H1 (cell line): ENCODE measurements at regions not wholly inside any gene's neighbourhood (a gene's known extent, or its start where the extent isn't known, plus 50 kb on each side); places are given as distances from the start of the nearest gene placed in this dataset.

Experiments used
- CTCF ChIA-PET: fragments of 300-600 bp; sonication (Branson Sonifier 250); formaldehyde crosslinking; loops from one replicate; lab custom pipeline; 2021; ENCODE audit not compliant: partially characterized antibody; lab: Charles Lee
- POLR2A ChIA-PET: fragments of 300-600 bp; sonication (Branson Sonifier 250); formaldehyde crosslinking; loops from one replicate; lab custom pipeline; 2021; ENCODE audit warnings: inconsistent platforms; ENCODE audit not compliant: partially characterized antibody; lab: Charles Lee
- DNase-seq, 2 experiments: peaks; one replicate each; pipeline versions ENCODE4 v3.0.0 to v3.0.0-alpha.2; 2010 to 2022; ENCODE audit warnings: low spot score in 2 of 2, low read depth in 1 of 2, mixed read lengths in 1 of 2
- FAIRE-seq: peaks from 2 replicates; lab custom pipeline; 2011; peaks lifted over from hg19 to GRCh38; lab: Jason Lieb, UNC
- H2AFZ ChIP-seq: 2 replicates; pipeline ENCODE4 v1.8.1; 2012; ENCODE audit warnings: low read length, inconsistent platforms
- H2AK5ac ChIP-seq: 2 replicates; pipeline ENCODE4 v1.6.1; 2013; ENCODE audit warnings: low read depth, low read length
- H2BK120ac ChIP-seq: replicated peaks from 2 replicates; pipeline ENCODE3; 2013; ENCODE audit warnings: low read depth, low read length, inconsistent platforms
- H2BK12ac ChIP-seq: 2 replicates; pipeline ENCODE4 v1.6.1; 2013; ENCODE audit warnings: low read depth, low read length
- H2BK15ac ChIP-seq: 2 replicates; pipeline ENCODE4 v1.6.1; 2013; ENCODE audit warnings: low read length
- H2BK20ac ChIP-seq: 2 replicates; pipeline ENCODE4 v1.6.1; 2013; ENCODE audit warnings: low read length
- H2BK5ac ChIP-seq: 2 replicates; pipeline ENCODE4 v1.6.1; 2013; ENCODE audit warnings: low read depth, low read length
- H3K14ac ChIP-seq: 2 replicates; pipeline ENCODE4 v1.6.1; 2013; ENCODE audit warnings: inconsistent platforms; ENCODE audit not compliant: insufficient read length
- H3K18ac ChIP-seq: 2 replicates; pipeline ENCODE4 v1.6.1; 2013; ENCODE audit warnings: low read length; ENCODE audit errors: extremely low read depth
- H3K23ac ChIP-seq: 2 replicates; pipeline ENCODE4 v1.6.1; 2013; ENCODE audit warnings: inconsistent platforms; ENCODE audit not compliant: insufficient read length
- H3K23me2 ChIP-seq: 2 replicates; pipeline ENCODE4 v1.6.1; 2013; ENCODE audit warnings: low read depth, low read length
- H3K27ac ChIP-seq: 2 replicates; pipeline ENCODE4 v1.6.1; 2011; ENCODE audit warnings: low read depth, low read length, inconsistent platforms
- H3K27me3 ChIP-seq, 4 experiments: replicated peaks in 1 of 4; 1 replicate in 1 of 4; 2 replicates in 3 of 4; pipeline versions ENCODE4 v1.6.1 to v1.8.1; 2011 to 2013; ENCODE audit warnings: low read length in 3 of 4, mild to moderate bottlenecking in 3 of 4, inconsistent platforms in 2 of 4, mixed read lengths in 2 of 4, moderate library complexity in 1 of 4; ENCODE audit not compliant: control insufficient read depth in 3 of 4, insufficient read depth in 3 of 4; ENCODE audit errors: extremely low read depth in 1 of 4
- H3K36me3 ChIP-seq, 4 experiments: 2 replicates each; pipeline versions ENCODE4 v1.6.1 to v1.8.1; 2011 to 2013; ENCODE audit warnings: mild to moderate bottlenecking in 4 of 4, low read length in 3 of 4, moderate library complexity in 2 of 4, control low read depth in 1 of 4, inconsistent platforms in 1 of 4; ENCODE audit not compliant: insufficient read depth in 4 of 4, control insufficient read depth in 2 of 4
- H3K4ac ChIP-seq: replicated peaks from 2 replicates; pipeline ENCODE3; 2013; ENCODE audit warnings: low read length, low read depth, mixed read lengths, inconsistent platforms; ENCODE audit not compliant: insufficient read length
- H3K4me1 ChIP-seq, 4 experiments: replicated peaks in 1 of 4; 1 replicate in 1 of 4; 2 replicates in 3 of 4; pipeline versions ENCODE4 v1.6.1 to v1.8.1; 2011 to 2013; ENCODE audit warnings: low read length in 3 of 4, inconsistent platforms in 2 of 4, mixed read lengths in 1 of 4; ENCODE audit not compliant: insufficient read depth in 4 of 4, control insufficient read depth in 3 of 4
- H3K4me2 ChIP-seq, 2 experiments: 2 replicates each; pipeline versions ENCODE4 v1.6.1 to v1.8.1; 2011 to 2013; ENCODE audit warnings: low read depth in 2 of 2, low read length in 2 of 2, control low read depth in 1 of 2, inconsistent platforms in 1 of 2, mild to moderate bottlenecking in 1 of 2; ENCODE audit not compliant: insufficient read depth in 1 of 2
- H3K4me3 ChIP-seq, 4 experiments: fragments of 200-600, 300-600 bp in 1 of 4; sonication (generic), shearing (Covaris generic), sonication (Bioruptor Twin) in 1 of 4; 2 replicates each; pipeline versions ENCODE4 v1.5.1 to v1.8.1; 2011 to 2016; ENCODE audit warnings: low read length in 4 of 4, low read depth in 3 of 4, control low read depth in 2 of 4, inconsistent platforms in 2 of 4, mild to moderate bottlenecking in 2 of 4, mixed read lengths in 1 of 4, moderate library complexity in 1 of 4; ENCODE audit not compliant: insufficient read depth in 2 of 4; ENCODE audit errors: extremely low read depth in 1 of 4
- H3K56ac ChIP-seq: replicated peaks from 2 replicates; pipeline ENCODE3; 2013; ENCODE audit warnings: low read depth, mild to moderate bottlenecking, mixed read lengths, low read length, inconsistent platforms; ENCODE audit not compliant: insufficient read length
- H3K79me1 ChIP-seq: 2 replicates; pipeline ENCODE4 v1.6.1; 2013; ENCODE audit warnings: low read depth, low read length, control low read depth
- H3K79me2 ChIP-seq, 2 experiments: 2 replicates each; pipeline versions ENCODE4 v1.6.1 to v1.8.1; 2012 to 2013; ENCODE audit warnings: low read length in 2 of 2, mild to moderate bottlenecking in 2 of 2, inconsistent platforms in 1 of 2; ENCODE audit not compliant: insufficient read depth in 2 of 2, control insufficient read depth in 1 of 2
- H3K9ac ChIP-seq, 4 experiments: replicated peaks in 1 of 4; 1 replicate in 1 of 4; 2 replicates in 3 of 4; pipeline versions ENCODE4 v1.6.1 to v1.8.1; 2011 to 2013; ENCODE audit warnings: low read depth in 3 of 4, low read length in 3 of 4, control low read depth in 2 of 4, mild to moderate bottlenecking in 2 of 4, moderate library complexity in 2 of 4, inconsistent platforms in 1 of 4; ENCODE audit errors: extremely low read depth in 1 of 4
- H3K9me3 ChIP-seq, 2 experiments: 2 replicates each; pipeline versions ENCODE4 v1.6.1 to v1.8.1; 2012 to 2013; ENCODE audit warnings: mild to moderate bottlenecking in 2 of 2, moderate library complexity in 2 of 2, control low read depth in 1 of 2, inconsistent platforms in 1 of 2, low read depth in 1 of 2, low read length in 1 of 2, mixed read lengths in 1 of 2; ENCODE audit not compliant: insufficient read depth in 2 of 2
- H4K20me1 ChIP-seq, 2 experiments: replicated peaks in 1 of 2; 2 replicates each; pipeline versions ENCODE3 to v1.8.1; 2011 to 2013; ENCODE audit warnings: inconsistent platforms in 2 of 2, low read length in 2 of 2, mild to moderate bottlenecking in 1 of 2; ENCODE audit not compliant: insufficient read depth in 2 of 2, control insufficient read depth in 1 of 2
- H4K5ac ChIP-seq: 2 replicates; pipeline ENCODE4 v1.6.1; 2013; ENCODE audit warnings: low read length, low read depth, mixed read lengths, inconsistent platforms; ENCODE audit not compliant: insufficient read length
- H4K8ac ChIP-seq: 2 replicates; pipeline ENCODE4 v1.8.0; 2013; ENCODE audit warnings: mild to moderate bottlenecking, moderate library complexity, low read length, inconsistent platforms; ENCODE audit not compliant: insufficient read depth; ENCODE audit errors: extremely low read depth
- H4K91ac ChIP-seq: replicated peaks from 2 replicates; pipeline ENCODE3; 2013; ENCODE audit warnings: low read length, mixed read lengths, inconsistent platforms; ENCODE audit not compliant: insufficient read length
- EGR1 ChIP-seq: IDR thresholded peaks from 2 replicates; pipeline ENCODE4 v1.6.1; 2011; ENCODE audit warnings: low read depth, low read length, borderline replicate concordance
- EP300 ChIP-seq, 2 experiments: IDR thresholded peaks; 1 replicate in 1 of 2; 2 replicates in 1 of 2; pipeline ENCODE4 v1.6.1; 2011 to 2012; ENCODE audit warnings: low read depth in 2 of 2, low read length in 2 of 2, mild to moderate bottlenecking in 2 of 2, borderline replicate concordance in 1 of 2, inconsistent platforms in 1 of 2, moderate library complexity in 1 of 2
- RNF2 ChIP-seq: fragments of 200-900, 300-1000 bp; sonication (generic); IDR thresholded peaks from 2 replicates; pipeline ENCODE4 v1.7.1; 2016; ENCODE audit warnings: borderline replicate concordance, low read depth, mild to moderate bottlenecking, antibody characterized with exemption, low read length; ENCODE audit not compliant: poor library complexity, severe bottlenecking; ENCODE audit errors: missing control alignments
- RXRA ChIP-seq: IDR thresholded peaks from 2 replicates; pipeline ENCODE4 v1.6.1; 2011; ENCODE audit warnings: low read depth, mild to moderate bottlenecking, low read length, moderate library complexity; ENCODE audit not compliant: insufficient read depth
- SP2 ChIP-seq: IDR thresholded peaks from 2 replicates; pipeline ENCODE4 v1.6.1; 2012; ENCODE audit warnings: mild to moderate bottlenecking, low read length, inconsistent platforms
- TBP ChIP-seq: IDR thresholded peaks from 2 replicates; pipeline ENCODE4 v1.6.1; 2011; ENCODE audit warnings: low read depth, low read length, improper control_type of control experiment
- WGBS, 2 experiments: shearing (Covaris generic) in 1 of 2; methylation state at CpG; one replicate each; pipeline versions ENCODE4 v1.1.6 to v1.1.7; 2013 to 2015; ENCODE audit warnings: low lambda C conversion rate in 2 of 2, mixed read lengths in 2 of 2, inconsistent platforms in 1 of 2, low coverage in 1 of 2, missing lambda C conversion rate in 1 of 2; ENCODE audit not compliant: insufficient replicate concordance in 2 of 2, insufficient coverage in 1 of 2, insufficient read length in 1 of 2; ENCODE audit errors: extremely low coverage in 1 of 2, missing lambda C conversion rate in 1 of 2; 5-methylcytosine and 5-hydroxymethylcytosine counted together

DNA sequence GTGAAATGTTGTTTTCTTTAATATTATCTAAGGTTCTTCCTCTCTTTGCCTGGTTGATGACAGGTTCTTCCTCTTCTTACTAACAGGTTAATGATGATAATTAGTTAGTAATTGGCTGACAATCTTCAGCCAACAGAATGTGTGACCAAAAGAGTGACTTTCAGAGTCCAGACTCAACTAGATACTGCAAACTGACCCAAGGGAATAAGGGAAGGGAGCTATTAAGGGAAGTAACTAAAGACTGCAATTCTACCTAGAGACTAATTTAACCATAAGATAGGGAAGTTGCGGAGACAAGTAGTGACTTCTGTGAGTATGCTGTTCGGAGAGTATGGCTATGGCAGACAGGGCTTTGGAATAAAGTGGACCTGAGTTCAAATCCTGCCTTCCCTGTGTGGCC is 127.3 kb upstream of the TACR1 start:
- H4K5ac ChIP-seq = no peak overlapping the region
- H3K4ac ChIP-seq = no peak overlapping the region
- CTCF ChIA-PET = no interaction called here
- no peak overlapping the region for H3K23ac ChIP-seq
- peaks cover 0 to 6% (median 3%) of the 10 kb centered on the region in 4 experiments; a peak in 5 of 7 replicates for H3K4me1 ChIP-seq
- H2BK5ac ChIP-seq = no peak overlapping the region
- no peak overlapping the region for H2AK5ac ChIP-seq
- no peaks in the 10 kb centered on the region for H3K79me2 ChIP-seq
- no peak overlapping the region for H3K4me2 ChIP-seq
- no peaks in the 10 kb centered on the region for H3K23me2 ChIP-seq
- H4K8ac ChIP-seq = no peak overlapping the region
- WGBS, 2 experiments = 86% methylated on average over 2 of the region's 2 CpGs; no CpG with 5 or more reads in 1 of the 2 experiments
- H3K4me3 ChIP-seq = no peak overlapping the region
- H2BK12ac ChIP-seq = no peak overlapping the region
- POLR2A ChIA-PET = no interaction called here
- H3K18ac ChIP-seq = no peak overlapping the region
- H2BK20ac ChIP-seq = no peak overlapping the region
- TF ChIP-seq SP2 = no peak
- no peak for TF ChIP-seq TBP
- no peak for TF ChIP-seq EP300 (IDR thresholded peaks at IDR 0.05; ENCODE audit: borderline replicate concordance in 1 of 2, low read depth in 2 of 2, low read length in 2 of 2)
- TF ChIP-seq RXRA = no peak
- TF ChIP-seq EGR1 = no peak
- no peak for TF ChIP-seq RNF2
- no peaks in the 10 kb centered on the region for H3K79me1 ChIP-seq
- H4K91ac ChIP-seq = no peak overlapping the region
- no peak overlapping the region for H3K14ac ChIP-seq
- no peak overlapping the region for H2BK15ac ChIP-seq
- H4K20me1 ChIP-seq = no peaks in the 10 kb centered on the region
- no peak overlapping the region for H2BK120ac ChIP-seq
- H3K36me3 ChIP-seq = no peaks in the 10 kb centered on the region
- H3K27ac ChIP-seq = no peak overlapping the region
- no peak for FAIRE-seq
- no peak for DNase-seq
- H2AFZ ChIP-seq = no peak overlapping the region
- no peaks in the 10 kb centered on the region for H3K9me3 ChIP-seq
- no peaks in the 10 kb centered on the region for H3K27me3 ChIP-seq
- no peak overlapping the region for H3K56ac ChIP-seq
- no peak overlapping the region for H3K9ac ChIP-seq
